Left renal pelvis (tissue), 4 donors: ENCODE measurements at regions not wholly inside any gene's neighbourhood (a gene's known extent, or its start where the extent isn't known, plus 50 kb on each side); places are given as distances from the start of the nearest gene placed in this dataset.

Experiments used
- DNase-seq, 4 donors: peaks; one replicate each; pipeline ENCODE4 v3.0.0-alpha.2; 2013; ENCODE audit warnings: low read depth in 4 of 4, low spot score in 3 of 4

DNA sequence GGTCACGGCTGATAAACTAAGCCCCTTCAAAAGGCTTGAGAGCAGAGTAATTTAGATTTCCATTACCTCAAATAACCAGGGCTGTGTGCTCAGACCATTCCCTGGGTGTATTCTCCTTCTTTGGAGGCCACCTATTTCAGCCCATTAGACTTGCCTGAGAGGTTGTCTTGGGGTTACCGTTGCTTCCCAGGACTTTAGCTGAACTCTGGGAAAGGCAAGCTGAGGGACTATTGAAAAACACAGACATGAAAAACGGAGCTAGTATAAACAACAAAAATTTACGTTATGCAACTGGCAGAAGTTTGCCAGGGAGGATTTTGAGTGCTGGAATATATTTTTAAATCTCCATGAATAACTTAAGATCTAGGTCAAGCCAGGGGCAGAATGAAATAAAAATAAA is 561.0 kb upstream of the TNP1 start:
- DNase-seq: no peak

DNA sequence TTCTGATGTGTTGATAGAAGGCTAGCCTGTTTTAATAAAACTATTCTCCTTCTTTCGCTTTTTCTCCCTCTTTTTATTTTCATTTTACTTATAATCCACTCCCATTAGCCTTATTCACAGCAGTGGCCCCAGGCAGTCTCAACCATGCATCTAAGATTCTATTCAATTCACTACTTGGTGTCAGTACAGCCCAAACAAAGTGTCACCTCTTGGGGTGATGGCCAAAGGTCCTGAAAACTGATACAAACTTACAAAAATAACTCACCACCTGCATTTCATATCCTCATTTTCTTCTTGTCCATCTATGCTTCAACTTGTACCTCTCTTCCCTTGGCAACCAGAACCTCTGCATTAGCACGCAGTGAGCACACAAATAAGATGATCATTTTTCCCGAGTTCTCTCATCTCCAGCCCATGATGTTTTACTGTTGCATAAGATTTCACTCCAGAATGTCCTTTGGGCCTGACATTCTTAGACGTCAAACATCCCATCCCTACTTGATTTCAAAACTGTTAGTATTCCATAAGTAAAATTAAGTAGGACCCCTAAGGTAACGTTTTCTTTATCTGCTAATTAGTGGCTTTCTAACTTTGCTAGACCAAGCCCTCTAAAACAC is 559.3 kb upstream of the TNP1 start:
- no peak for DNase-seq

DNA sequence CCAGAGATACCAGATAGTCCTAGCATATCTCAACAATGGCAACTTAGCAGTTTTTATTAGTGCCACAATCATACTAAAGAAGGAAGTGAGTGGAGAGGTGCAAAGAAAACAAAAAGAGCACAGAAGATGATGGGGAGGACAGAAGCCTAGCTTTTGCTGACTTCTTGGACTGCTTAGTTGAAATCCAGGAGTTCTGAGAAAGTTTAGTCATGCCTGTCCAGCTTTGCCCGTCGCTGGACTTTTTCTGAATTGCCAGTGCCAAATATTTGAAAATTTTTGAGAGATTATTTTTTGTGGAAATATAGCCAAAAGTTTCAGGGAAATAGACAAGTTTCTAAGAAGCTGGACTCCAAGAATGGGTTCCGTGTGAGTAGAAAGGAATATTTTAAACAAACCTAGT is 558.7 kb upstream of the TNP1 start:
- no peak for DNase-seq

DNA sequence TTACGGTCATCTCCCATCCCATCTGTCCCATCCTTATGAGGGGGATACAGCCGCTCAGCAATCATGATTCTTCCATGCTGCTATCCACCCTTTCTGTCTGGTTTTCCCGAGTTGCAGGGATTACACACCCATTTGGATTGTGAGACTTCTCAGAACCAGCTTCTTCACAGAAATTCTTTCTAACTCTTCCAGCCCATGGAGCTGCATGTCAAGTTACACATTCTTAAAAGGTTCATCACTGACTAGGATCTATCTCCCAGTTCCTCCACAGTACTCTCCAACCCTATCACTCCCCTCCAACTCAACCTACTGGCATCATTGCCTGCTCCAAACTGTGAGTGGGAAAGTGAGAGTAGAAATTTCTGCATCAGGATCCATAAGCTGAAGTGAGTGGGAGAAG is 558.2 kb upstream of the TNP1 start:
- DNase-seq: no peak

DNA sequence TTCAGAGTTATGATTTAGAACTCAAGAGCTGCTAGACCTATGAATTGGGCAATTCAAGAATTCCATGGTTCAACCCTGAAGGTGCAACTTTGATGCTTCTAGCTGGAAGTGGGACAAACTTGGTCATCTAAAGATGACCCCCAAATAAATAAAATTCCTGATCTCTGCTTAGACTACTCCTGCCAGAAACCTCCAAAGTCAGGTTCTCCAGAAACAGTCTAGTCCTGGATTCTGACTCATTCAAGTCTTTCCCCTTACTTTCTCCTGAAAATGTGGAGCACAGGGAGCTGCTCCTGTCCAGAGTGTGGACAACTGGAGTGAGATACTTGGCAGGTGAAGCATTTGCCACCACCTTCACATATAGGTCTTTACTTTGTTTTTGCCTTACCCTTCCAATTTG is 557.7 kb upstream of the TNP1 start:
- no peak for DNase-seq

DNA sequence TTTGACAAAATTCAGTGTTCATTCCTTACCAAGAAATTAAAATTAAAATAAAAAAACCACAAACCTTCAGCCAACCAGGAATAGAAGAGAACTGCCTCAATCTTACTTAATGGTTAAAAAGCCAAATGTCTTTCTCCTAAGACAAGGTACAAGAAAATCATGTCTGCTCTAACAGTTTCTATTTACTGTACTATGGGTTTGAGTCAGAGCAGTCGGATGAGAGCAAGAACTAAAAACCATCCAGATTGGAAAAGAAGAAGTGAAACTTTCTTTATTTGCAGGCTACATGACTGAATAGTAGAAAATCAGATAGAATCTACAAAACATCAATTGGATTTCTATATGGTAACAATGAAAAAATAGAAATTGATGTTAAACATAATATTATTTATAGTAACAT is 555.5 kb upstream of the TNP1 start:
- no peak for DNase-seq

DNA sequence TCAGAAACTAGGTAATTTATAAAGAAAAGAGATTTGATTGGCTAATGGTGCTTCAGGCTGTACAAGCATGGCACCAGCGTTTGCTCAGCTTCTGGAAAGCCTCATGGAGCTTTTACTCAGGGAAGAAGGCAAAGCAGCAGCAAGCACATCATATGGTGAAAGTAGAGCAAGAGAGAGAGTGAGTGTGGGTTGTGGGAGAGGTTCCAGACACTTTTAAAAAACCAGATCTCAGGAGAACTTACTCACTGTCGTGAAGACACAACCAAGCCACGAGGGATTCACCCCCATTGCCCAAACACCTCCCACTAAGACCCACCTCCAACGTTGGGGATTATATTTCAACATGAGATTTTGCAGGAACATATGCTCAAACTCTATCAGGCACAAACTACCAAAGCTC is 554.6 kb upstream of the TNP1 start:
- no peak for DNase-seq

DNA sequence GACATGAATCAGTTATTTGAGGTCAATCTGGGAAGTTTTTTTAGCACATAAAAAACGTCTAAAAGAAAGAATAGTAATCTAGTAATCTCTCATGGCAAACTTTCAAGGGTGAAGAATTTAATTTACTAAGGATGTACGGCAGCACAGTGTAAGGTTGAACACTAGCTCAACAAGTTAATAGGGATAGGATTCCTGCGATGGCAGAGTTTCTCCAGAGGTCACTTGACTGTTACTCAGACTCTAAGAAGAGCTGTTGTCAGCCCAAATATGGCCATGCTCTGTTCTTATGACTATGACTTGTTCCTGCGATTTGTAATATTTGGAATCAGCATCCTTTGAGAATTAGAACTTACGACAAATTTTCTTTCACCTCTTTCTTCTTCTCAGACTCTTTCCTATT is 553.3 kb upstream of the TNP1 start:
- DNase-seq: no peak

DNA sequence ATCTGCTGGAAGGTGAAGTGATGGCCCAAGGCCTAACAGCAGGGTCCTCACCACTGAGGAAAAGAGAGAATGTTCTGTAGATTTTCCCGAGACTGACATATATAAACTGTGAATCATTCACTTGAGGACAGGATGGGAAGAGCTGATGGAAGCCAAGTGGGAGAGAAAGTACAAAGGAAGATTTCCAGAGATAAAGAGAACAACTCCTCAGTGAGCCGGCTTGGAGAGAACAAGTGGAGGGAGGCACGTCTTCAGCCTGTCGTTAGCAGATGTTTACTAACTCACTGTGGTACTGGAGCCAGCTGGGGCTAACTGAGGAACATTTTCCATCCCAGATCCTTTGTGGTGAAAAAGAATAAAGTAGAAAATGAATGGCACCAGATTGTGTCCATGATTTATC is 552.9 kb upstream of the TNP1 start:
- no peak for DNase-seq

DNA sequence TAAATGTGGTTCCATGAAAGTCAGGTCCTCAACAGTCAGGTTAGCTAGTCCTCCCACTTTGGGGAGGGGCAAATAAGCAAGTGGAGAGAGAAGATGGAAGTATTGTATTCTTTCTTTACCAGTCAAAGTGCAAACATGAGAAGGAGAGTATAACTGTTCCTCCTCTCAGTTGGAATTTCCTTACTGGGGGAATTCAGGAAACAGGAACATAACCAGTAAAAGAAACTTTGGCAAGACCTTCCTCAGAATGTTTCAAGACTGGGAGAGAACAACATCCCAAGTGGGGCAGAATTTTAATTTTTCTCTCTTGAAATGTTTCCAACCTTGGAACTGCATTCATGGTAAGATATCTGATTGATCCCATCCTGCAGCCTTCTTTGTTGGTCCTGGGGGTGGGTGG is 552.4 kb upstream of the TNP1 start:
- no peak for DNase-seq

DNA sequence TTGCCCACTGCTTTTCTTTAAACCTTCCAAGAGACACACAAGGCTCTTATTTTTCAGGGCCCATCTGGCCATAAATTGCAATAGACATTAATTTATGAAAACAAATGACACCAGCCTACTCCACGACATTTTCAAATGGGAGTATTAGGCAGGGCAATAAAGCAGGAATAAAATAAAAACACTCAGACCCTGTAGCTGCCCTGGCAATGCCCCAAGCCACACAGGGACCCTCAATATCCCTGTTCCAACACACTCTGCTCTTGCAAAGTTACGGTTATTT is 550.8 kb upstream of the TNP1 start:
- DNase-seq: no peak

DNA sequence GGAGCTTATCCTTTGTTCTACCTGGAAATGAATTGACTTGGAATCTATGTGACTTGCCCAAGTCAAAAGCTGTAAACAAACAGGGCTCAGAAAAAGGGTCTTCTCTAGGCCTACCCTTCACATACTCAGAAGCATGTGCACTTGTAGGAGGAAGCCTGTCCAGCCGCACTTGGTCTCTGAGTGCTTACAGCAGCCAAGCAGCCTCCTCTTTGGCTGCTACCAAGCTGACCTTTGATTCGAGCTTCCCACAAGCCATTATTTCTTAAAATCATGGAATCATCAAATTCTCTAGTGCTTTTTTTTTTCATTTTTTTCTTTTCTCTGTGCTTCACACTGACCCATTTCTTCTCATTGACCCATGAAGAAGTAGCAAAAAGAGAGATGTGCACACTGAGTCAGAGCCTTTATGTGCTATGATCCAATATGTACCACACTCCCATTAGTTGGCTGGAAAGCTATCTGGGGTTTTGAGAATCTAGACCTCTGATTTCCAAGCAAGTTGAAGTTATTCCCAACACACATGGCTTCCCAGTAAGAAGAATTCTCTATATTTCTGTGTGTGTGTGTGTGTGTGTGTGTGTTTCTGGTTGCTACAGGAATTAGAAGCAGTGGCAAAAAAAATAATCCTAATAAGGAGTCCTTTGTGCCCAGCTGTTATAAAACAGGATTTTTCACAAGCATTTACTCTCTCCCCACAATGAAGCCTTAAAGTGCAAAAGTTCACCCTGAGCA is 550.3 kb upstream of the TNP1 start:
- no peak for DNase-seq

DNA sequence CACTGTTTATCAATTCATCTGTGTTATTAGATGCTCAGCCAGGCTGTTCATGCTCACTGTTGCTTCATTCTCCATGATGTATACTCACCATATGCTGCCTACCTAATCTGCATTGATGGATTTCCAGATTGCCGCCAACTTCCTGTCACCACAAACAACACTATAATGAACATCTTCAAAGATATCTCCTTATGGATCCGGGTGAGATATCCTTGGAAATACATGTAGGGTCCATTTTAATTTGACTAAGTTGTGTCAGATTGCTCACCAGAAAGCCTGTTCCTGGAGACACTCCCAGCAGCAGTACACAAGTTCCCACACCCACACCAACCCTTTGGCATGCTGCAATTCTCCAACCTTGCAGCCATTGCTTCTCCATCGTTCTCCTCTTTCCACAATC is 547.5 kb upstream of the TNP1 start:
- DNase-seq: no peak

DNA sequence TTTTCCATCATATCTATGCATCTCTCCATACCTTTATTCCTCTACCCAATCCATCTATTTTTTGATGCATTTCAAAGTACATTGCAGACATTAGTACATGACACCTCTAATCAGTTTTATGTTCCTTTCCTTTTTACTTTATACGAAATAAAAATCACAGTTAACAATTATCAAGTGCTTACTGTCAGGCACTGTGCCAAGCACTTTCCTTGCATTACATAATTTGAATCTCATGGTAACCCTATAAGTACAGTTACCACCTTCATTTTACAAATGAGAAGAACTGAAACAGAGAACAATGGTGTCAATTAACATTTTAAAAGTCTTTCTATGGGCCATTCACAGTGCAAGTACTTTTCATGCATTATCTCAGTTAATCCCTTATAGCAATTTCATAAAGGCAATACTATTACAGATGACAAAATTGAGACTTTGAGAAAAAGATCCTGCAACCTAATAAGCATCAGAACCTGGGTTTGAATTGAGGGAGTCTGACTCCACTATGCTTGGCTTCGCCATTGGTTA is 544.4 kb upstream of the TNP1 start:
- DNase-seq: no peak

DNA sequence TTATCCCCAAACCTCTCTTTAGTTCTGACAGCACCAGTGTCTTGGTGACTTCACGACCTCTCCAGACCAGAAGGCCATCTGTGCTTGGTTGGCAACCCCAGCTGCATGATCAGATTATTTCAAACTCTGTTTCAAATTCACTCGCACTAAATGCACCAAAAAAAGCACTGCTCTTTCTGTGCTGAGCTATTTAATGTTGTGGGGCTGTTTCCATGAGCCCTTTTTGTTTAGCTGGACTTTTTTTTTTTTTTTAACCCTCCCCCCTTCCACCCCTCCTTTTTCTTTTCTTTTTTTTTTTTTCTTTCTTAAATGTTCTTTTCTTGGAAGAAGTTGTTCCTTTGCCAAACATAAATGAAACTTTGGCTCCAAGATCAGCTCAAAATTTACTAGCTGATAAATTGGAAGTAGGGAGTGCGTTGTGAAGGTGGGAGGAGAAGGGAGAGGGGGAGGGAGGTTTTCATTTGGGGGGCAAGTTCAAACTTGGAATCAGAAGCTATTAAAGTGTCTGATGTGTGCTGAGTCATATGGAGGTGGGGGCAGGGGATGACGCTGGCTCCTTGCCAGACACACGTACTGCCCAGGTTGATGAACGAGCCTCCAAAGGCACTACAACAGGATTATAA is 543.0 kb upstream of the TNP1 start:
- DNase-seq: peak; percentile 40 to 52 (median 44)

DNA sequence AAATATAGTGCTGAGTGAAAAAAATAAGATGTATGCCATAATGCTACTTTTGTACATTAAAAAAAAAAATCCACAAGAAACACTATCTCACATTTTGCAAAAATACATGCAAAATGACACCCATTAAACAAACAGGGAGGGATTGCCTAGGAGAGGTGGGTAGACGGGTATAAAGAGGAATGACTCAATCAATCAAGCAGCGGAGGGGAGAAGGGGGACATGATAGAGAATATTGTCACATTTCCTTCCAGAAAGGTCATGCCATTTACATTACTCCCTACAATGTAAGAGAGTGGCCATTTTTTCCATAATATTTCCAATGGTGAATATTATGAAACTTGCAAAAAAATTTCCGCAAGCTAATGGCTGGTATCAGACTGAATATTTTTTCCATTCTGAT is 542.3 kb upstream of the TNP1 start:
- no peak for DNase-seq

DNA sequence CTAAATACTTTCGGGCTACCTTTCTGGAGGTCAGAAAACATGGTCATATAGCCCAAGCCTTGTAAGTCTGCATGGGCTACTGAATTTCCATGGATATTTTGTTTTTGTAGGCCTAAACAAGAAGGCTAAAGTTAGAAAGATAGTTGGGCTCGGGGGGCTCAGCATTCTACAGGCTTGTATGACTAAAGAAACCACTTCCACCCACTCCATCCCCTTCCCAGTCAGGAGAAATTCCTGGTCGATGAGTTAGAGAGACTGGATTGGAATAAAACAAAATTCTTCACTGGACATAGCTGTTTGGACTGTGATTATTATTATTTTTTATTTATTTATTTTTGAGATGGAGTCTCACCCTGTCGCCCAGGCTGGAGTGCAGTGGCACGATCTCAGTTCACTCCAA is 539.4 kb upstream of the TNP1 start:
- no peak for DNase-seq

DNA sequence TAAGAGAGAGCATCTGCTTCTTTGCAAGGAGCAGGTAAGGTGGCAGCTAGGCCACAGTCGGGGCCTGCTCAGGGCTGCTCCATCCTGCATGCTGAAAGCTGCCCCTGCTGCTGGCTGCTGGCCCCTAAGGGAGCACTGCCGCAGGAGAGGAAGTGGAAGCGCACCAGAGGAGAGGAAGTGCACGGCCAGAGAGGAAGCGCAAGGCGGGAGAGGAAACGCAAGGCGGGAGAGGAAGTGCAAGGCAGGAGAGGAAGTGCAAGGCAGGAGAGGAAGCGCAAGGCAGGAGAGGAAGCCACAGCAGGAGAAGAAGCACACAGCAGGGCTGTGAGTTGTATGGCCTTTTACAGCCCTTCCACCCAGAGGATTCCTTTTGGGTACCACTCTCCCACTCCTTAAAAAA is 539.0 kb upstream of the TNP1 start:
- DNase-seq: no peak

DNA sequence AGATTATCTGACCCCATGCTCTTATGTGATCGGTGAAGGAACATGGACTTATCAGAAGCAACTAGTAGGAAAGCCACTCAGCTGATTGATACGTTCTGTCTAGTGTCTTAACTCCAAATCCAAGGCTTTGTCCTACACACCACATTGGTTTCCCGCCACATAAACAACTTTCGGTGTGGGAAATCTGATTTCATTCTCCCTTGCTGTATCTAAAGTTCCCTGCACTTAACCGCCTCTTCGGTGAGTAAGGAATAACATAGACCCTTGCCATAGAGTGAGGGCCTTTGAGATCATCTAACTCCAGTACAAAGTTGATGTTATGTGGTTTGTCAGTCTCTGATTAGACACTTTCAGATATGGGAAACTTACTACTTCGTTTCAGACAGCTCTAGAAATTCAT is 538.2 kb upstream of the TNP1 start:
- no peak for DNase-seq

DNA sequence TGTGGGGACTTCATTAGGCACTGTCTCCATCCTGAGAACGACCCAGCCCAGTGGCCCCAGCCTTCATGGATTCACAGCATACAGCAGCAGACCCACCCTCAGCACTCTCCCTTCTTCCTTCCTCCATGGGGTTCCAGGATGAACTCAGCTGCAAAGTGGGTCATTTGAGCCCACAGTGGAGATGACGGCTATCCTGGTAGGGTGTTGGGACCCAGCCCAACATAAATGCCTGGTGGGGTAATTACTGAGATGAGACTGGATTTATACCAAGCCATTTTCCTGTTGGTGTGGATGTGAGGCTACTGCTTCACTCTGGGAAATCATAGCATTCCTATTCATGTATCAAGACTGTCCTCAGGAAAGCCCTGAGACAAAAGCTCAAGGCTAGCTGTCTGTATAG is 536.7 kb upstream of the TNP1 start:
- DNase-seq: no peak

DNA sequence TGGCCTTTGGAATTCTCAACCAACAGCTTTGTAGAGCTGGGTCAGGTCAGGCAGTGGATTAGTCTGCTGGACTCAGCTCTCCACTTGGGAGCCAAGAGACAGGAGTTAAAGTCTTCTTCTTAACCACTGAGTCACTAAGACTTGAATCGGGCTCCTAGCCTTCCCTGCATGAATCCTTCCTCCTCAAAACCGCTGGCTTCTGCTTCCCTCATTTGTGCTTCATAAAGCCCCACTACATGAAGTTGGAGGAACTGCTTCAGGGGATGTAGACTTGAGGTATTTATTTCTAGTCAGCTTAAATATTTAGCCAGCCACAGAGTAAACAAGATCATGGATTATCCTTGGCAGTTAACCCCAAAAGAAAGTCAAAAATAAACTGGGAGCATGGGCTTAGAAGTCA is 536.3 kb upstream of the TNP1 start:
- no peak for DNase-seq
